GM21526 (cell line): ENCODE measurements at regions not wholly inside any gene's neighbourhood (a gene's known extent, or its start where the extent isn't known, plus 50 kb on each side); places are given as distances from the start of the nearest gene placed in this dataset.

Experiments used
- ATAC-seq: cut with Tn5 transposase; IDR thresholded peaks from one replicate; pipeline ENCODE4 v1.9.1; 2021; ENCODE audit warnings: moderate library complexity; ENCODE audit not compliant: unreplicated experiment, low FRiP score

DNA sequence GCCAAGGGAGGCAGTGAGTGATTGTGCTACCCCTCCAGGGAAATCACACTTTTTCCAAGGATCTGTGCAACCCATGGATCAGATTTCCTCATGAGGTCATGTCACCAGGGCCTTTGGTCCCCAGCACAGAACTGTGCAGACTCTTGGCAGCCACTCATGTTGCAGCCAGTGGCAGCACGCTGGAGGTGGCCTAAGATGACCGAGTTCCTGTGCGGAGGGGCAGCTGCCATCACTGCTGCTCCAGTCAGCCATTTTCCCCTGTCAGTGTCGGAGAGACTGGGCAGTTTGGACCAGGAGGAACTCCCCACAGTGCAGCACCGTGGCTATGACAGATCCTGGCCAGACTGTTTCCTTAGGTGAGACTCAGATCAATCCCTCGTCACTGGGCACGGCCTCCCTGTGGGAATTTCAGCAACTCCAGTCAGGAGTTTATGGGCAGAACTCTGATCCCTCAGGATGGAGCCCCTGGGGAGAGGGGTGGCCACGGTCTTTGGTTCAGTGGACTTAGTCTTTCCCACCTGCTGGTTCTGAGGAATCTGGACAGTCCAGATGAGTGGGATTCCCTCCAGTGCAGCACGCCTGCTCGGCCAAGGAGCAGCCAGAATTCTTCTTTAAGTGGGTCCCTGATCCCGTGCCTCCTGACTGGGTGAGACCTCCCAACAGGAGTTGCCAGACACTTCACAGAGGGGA lies 194.6 kb upstream of the CARD18 start:
- no peak for ATAC-seq

GRCh38 chr11:105333153-105333552 lies 193.6 kb upstream of the CARD18 start:
- no peak for ATAC-seq

GRCh38 chr11:105332171-105332570 lies 192.6 kb upstream of the CARD18 start:
- ATAC-seq, result no peak

DNA sequence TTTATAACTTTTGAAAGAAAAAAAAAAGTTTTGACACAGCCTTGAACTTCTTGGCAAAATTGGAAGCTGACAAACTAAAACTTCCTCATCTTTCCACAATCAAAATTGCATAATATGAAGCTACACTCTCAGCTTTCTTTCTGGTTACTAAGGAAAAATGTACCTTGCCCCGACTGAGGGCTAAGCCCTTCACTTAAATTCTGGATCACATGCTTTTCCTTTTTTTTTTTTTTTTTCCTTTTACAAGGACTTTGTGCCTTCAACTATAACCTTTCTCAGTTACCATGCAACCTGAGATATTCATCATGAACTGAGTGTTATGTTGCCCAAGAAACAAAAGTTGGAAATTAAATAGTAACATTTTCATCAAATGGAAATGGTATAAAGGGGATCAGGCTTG lies 188.5 kb upstream of the CARD18 start:
- ATAC-seq, result no peak

DNA sequence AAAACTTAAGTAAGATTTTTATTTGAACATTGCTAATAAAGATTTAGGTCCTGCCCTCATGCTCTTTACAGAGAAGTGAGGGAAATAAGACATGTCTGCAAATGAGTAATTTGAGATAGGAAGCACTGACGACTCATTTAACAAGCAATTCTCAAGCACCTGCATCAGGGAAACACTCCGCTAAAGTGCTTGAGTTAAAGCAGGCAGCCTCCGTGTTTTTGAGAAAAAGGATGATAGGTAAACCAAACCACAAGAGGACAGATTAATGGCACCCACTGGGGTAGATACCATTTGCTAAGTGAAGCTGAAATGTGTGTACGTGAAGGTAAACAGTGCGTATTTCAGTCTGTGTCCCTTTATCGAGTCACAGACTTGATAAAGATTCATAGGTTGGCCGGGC lies 184.6 kb upstream of the CARD18 start:
- ATAC-seq, result no peak

GRCh38 chr11:105321696-105322095 lies 182.1 kb upstream of the CARD18 start:
- ATAC-seq, result no peak

DNA sequence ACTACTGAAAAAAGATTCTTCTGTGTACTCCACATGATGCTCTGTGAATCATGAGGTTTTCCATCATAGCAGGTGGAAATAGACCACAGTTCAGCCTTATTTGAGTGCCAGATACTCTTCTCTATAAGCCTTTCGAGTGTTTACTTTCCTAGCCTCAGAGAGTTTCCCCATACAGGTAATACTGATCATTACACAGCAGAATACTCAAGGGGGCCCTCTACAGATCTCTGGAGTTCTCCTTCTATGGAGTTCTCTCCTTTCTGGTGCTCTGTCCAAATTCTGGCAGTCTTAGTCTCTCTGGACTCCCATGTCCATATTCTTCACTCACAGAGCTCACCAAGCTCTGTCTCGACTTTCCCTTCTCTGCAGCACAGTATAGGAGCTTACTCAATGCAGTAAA lies 175.7 kb upstream of the CARD18 start:
- ATAC-seq, result no peak

GRCh38 chr11:105312266-105312665 lies 172.7 kb upstream of the CARD18 start:
- ATAC-seq, result no peak

DNA sequence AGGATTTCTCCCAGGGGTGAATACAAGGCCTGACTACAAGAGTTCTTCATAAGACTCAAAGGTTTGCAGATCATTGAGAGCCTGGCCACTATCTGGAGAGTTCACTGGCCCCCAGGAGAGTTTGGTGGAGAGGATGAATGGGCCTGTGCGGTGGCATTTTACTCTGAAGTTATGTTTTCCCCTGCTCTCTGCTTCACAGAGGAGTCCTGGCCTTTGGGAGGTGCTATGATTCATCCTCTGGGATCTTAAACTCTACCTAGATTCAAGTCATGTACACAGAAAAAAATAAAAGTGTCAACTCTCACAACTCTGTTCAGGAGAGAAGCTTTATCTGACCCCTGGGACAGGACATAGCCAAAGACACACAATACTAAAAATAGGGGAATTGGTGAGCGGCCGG lies 159.1 kb upstream of the CARD18 start:
- ATAC-seq, result no peak

DNA sequence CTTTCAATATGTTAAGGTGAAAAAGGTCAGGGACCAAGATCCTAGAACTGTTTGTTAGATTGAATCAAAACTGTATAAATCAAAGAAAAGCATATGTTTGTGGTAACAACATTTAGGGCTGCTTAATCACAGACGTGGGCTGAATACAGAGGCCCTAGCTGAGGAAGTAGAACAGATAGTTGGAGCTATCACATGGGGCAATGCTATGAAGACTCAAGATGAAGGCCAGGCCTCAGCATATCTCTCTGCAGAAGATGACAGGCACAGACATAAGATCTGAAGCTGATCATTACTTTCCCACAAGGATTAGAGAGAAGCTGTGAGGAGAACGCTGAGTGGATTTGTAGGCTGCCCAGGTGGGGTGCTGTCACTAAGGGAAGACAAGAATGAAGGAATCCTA lies 158.6 kb upstream of the CARD18 start:
- no peak for ATAC-seq

GRCh38 chr11:105297463-105297862 lies 157.9 kb upstream of the CARD18 start:
- no peak for ATAC-seq

DNA sequence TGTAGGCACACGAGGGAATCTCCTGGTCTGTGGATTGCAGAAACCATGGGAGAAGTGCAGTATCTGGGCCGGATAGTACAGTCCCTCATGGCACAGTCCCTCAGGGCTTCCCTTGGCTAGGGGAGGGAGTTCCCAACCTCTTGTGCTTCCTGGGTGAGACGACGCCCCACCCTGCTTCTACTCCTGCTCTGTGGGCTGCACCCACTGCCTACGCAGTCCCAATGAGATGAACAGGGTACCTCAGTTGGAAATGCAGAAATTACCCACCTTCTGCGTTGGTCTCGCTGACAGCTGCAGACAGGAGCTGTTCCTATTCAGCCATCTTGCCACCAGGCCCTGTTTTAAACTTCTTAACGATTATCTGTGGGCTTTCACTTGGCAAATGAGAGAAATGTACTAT lies 157.2 kb upstream of the CARD18 start:
- no peak for ATAC-seq

DNA sequence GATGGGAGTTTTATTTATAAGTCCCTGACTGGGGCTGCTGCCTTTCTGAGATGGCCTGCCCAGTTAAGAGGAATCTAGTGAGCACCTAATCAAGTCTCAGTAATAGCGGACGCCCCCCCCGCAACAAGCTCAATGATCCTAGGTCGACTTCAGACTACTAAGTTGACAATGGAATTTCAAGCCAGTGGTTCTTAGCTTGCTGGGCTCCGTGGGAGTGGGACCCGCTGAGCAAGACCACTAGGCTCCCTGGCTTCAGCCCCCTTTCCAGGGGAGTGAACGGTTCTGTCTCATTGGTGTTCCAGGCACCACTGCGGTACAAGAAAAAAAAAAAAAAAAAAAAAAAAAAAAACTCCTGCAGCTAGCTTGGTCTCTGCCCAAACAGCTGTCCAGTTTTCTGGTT lies 156.8 kb upstream of the CARD18 start:
- ATAC-seq, result no peak

- no peak for ATAC-seq
Measured at GRCh38 chr11:105282658-105283057, 143.1 kb upstream of the CARD18 start.

DNA sequence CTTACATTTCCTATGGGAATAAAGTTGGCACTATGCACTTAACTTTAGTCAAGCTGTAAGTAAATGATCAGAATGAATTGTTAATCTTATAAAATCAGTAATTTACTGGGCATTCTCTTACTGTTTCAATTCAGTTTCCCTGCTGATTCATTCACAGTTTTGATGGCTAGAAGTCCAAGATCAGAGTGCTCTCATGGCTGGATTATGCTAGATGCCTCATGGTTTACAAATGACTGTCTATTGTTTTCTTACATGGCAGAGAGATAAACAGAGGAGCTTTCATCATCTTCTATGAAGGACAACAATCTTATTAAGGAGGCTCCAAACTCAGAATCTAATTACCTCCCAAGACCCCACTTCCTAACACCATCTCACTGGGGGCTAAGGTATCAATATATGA lies 135.1 kb upstream of the CARD18 start:
- no peak for ATAC-seq

- no peak for ATAC-seq
Measured at GRCh38 chr11:105273660-105274280, 134.2 kb upstream of the CARD18 start.

- no peak for ATAC-seq
Measured at GRCh38 chr11:105269862-105270261, 130.3 kb upstream of the CARD18 start.

GRCh38 chr11:105268404-105269062 lies 129.0 kb upstream of the CARD18 start:
- ATAC-seq, result no peak

GRCh38 chr11:105265845-105266244 lies 126.3 kb upstream of the CARD18 start:
- no peak for ATAC-seq

GRCh38 chr11:105260976-105261375 lies 121.4 kb upstream of the CARD18 start:
- no peak for ATAC-seq

DNA sequence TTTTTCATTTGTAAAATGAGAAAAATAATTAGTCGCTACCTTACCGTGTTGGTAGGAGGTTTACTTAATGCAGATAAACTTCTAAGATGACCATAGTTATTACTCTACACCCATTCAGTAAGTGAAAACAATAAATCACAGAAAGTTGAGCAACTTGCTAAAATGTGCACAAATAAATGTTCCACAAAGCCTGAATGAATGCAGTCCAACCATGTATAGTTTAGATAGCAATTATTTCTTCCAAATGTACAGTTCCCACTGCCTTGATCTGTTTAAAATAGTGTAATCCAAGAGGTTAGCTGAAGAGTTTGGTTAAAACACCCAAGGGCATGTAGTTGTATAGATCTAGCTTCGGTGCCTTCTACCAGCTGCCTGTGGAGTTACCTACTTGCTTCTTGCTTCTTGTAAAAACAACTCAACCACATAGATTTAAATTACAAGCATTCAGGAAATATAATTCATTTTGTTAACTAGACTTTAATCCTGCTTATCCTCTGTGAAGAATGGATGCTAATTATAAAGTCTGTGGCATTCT lies 106.3 kb upstream of the CARD18 start:
- ATAC-seq, result no peak
